K562 (cell line): ENCODE measurements at regions not wholly inside any gene's neighbourhood (a gene's known extent, or its start where the extent isn't known, plus 50 kb on each side); places are given as distances from the start of the nearest gene placed in this dataset.

Experiments
- HNRNPK ChIP-seq: fragments of 200-400 bp; formaldehyde crosslinking; IDR thresholded peaks from one replicate; pipeline ENCODE4 v1.6.1; 2018; ENCODE audit warnings: mild to moderate bottlenecking, low read depth, low read length; ENCODE audit not compliant: poor library complexity, severe bottlenecking
- JUN ChIP-seq, 2 experiments: sonication (generic) in 1 of 2; formaldehyde crosslinking in 1 of 2; IDR thresholded peaks; 2 replicates each; pipeline versions ENCODE4 v1.6.1 to v1.8.0; 2012 to 2022; ENCODE audit warnings: borderline replicate concordance in 2 of 2, mild to moderate bottlenecking in 2 of 2, improper control_type of control experiment in 1 of 2, low read depth in 1 of 2, low read length in 1 of 2, missing genetic modification reagents in 1 of 2
- KAT7 ChIP-seq: sonication (generic); formaldehyde crosslinking; IDR thresholded peaks from 2 replicates; pipeline ENCODE4 v1.8.0; 2022; ENCODE audit warnings: missing genetic modification reagents, mild to moderate bottlenecking, borderline replicate concordance
- MAFF ChIP-seq: IDR thresholded peaks from 2 replicates; pipeline ENCODE4 v1.6.1; 2012; ENCODE audit warnings: low read length, improper control_type of control experiment
- MAFK ChIP-seq: IDR thresholded peaks from 2 replicates; pipeline ENCODE4 v1.6.1; 2011; ENCODE audit warnings: low read length, improper control_type of control experiment
- POLR2AphosphoS2 ChIP-seq: IDR thresholded peaks from 2 replicates; pipeline ENCODE4 v1.6.1; 2012; ENCODE audit warnings: low read length, improper control_type of control experiment
- SMC3 ChIP-seq: conservative IDR thresholded peaks from 2 replicates; pipeline ENCODE4 v1.6.1; 2011; ENCODE audit warnings: low read depth, low read length, improper control_type of control experiment; ENCODE audit not compliant: insufficient read depth
- TBP ChIP-seq: optimal IDR thresholded peaks from 2 replicates; pipeline ENCODE3; 2011; ENCODE audit warnings: low read depth, low read length, improper control_type of control experiment
- ZBTB43 ChIP-seq: sonication (generic); formaldehyde crosslinking; IDR thresholded peaks from 2 replicates; pipeline ENCODE4 v1.8.0; 2023; ENCODE audit warnings: mild to moderate bottlenecking, missing genetic modification reagents
- ZNF740 ChIP-seq, 3 experiments: fragments of 200-800 bp in 1 of 3; sonication (Bioruptor generic) in 1 of 3; sonication (generic) in 1 of 3; formaldehyde crosslinking in 1 of 3; IDR thresholded peaks; 2 replicates each; pipeline versions ENCODE4 v1.6.1 to v1.8.0; 2016 to 2022; ENCODE audit warnings: mild to moderate bottlenecking in 2 of 3, missing compliant biosample characterization in 2 of 3, missing genetic modification characterization in 2 of 3, missing genetic modification reagents in 1 of 3
- ZNF766 ChIP-seq: fragments of 200-800 bp; sonication (Bioruptor generic); conservative IDR thresholded peaks from 2 replicates; pipeline ENCODE4 v1.6.1; 2016; ENCODE audit warnings: missing genetic modification characterization, missing compliant biosample characterization
- TF ChIP-seq, protein P1 (sequence below), 3 experiments: IDR thresholded peaks in 2 of 3; conservative IDR thresholded peaks in 1 of 3; 2 replicates each; pipeline ENCODE4 v1.5.1; 2011 to 2012; ENCODE audit warnings: low read length in 3 of 3, mild to moderate bottlenecking in 3 of 3, control low read depth in 2 of 3, improper control_type of control experiment in 1 of 3, inconsistent platforms in 1 of 3, low read depth in 1 of 3, mixed read lengths in 1 of 3, moderate library complexity in 1 of 3; ENCODE audit not compliant: insufficient read depth in 2 of 3

DNA sequence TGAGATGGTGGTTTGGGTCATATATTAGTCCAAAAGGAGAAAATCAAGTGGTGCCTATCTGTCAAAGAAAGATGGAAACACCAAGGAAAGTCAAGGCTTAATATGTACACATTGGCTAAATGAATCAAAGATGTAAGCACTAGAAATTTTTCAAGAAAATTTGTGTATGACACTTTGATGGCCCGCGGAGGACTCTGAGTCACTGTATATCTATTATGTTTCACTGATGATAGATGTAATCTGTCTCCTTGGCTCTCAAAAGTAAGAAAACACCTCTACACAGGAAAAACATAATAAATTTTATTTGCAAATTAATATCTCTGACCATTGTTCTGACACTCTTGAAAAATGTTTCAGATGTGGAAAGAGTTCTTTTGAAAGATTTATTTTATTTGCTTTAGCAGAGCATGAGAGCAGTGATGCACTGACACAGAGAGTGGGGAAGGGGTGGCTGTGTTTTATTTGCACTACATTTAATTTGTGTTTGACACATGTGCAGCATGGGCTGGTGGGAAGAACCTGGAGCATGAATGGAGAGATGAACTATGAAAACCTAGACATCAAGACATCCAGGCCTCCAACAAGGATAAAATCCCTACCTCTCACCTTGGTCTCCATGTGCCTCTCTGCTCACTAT lies 180.8 kb upstream of the GAS1 start:
- TF ChIP-seq, protein P1, sequence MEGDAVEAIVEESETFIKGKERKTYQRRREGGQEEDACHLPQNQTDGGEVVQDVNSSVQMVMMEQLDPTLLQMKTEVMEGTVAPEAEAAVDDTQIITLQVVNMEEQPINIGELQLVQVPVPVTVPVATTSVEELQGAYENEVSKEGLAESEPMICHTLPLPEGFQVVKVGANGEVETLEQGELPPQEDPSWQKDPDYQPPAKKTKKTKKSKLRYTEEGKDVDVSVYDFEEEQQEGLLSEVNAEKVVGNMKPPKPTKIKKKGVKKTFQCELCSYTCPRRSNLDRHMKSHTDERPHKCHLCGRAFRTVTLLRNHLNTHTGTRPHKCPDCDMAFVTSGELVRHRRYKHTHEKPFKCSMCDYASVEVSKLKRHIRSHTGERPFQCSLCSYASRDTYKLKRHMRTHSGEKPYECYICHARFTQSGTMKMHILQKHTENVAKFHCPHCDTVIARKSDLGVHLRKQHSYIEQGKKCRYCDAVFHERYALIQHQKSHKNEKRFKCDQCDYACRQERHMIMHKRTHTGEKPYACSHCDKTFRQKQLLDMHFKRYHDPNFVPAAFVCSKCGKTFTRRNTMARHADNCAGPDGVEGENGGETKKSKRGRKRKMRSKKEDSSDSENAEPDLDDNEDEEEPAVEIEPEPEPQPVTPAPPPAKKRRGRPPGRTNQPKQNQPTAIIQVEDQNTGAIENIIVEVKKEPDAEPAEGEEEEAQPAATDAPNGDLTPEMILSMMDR (IDR thresholded peaks at IDR 0.05 in 2 of 3, conservative IDR thresholded peaks at IDR 0.05 in 1 of 3; ENCODE audit: insufficient read depth in 2 of 3, low read depth in 1 of 3, low read length in 3 of 3), result no peak
- TF ChIP-seq KAT7 (CRISPR knock-in tag) (no peak), MAFK (no peak), JUN (IDR thresholded peaks at IDR 0.05; ENCODE audit: borderline replicate concordance, low read depth, low read length) (no peak), JUN (CRISPR knock-in tag; IDR thresholded peaks at IDR 0.05; ENCODE audit: borderline replicate concordance) (no peak), MAFF (no peak), ZNF740 (CRISPR knock-in tag; IDR thresholded peaks at IDR 0.05) (no peak), ZNF740 (tag; IDR thresholded peaks at IDR 0.05) (no peak), HNRNPK (no peak), ZNF766 (no peak), ZBTB43 (CRISPR knock-in tag) (no peak), POLR2AphosphoS2 (no peak), SMC3 (no peak), TBP (no peak)
